WI38 (cell line): ENCODE measurements at regions not wholly inside any gene's neighbourhood (a gene's known extent, or its start where the extent isn't known, plus 50 kb on each side); places are given as distances from the start of the nearest gene placed in this dataset.

Experiments used
- H3K4me3 ChIP-seq: 2 replicates; pipeline ENCODE4 v1.5.1; 2011; ENCODE audit warnings: low read depth, mild to moderate bottlenecking, control low read depth, low read length
- CTCF ChIP-seq: IDR thresholded peaks from 2 replicates; pipeline ENCODE4 v1.5.1; 2012; ENCODE audit warnings: low read depth, mild to moderate bottlenecking, control low read depth, low read length

GRCh38 chr11:110011595-110011994 is 81.6 kb upstream of the ZC3H12C start:
- no peak for TF ChIP-seq CTCF
- no peak overlapping the region for H3K4me3 ChIP-seq

- H3K4me3 ChIP-seq = no peak overlapping the region
- TF ChIP-seq CTCF = no peak
These were observed 77.5 kb upstream of the ZC3H12C start for GRCh38 chr11:110015695-110016094.

GRCh38 chr11:110019675-110020074 is 73.5 kb upstream of the ZC3H12C start:
- no peak for TF ChIP-seq CTCF

GRCh38 chr11:110022548-110022947 is 70.6 kb upstream of the ZC3H12C start:
- TF ChIP-seq CTCF = no peak
- no peak overlapping the region for H3K4me3 ChIP-seq

More at GRCh38 chr11:110019675-110020074, 73.5 kb upstream of the ZC3H12C start:
- no peak overlapping the region for H3K4me3 ChIP-seq

- no peak overlapping the region for H3K4me3 ChIP-seq
- TF ChIP-seq CTCF = no peak
These were observed 69.5 kb upstream of the ZC3H12C start for GRCh38 chr11:110023711-110024110.

- TF ChIP-seq CTCF = no peak
- no peak overlapping the region for H3K4me3 ChIP-seq
These were observed 66.2 kb upstream of the ZC3H12C start for GRCh38 chr11:110026858-110027626.

- no peak for TF ChIP-seq CTCF
- H3K4me3 ChIP-seq = no peak overlapping the region
These were observed 65.4 kb upstream of the ZC3H12C start for GRCh38 chr11:110027627-110028371.
